ENCODE measurements at regions not wholly inside any gene's neighbourhood (a gene's known extent, or its start where the extent isn't known, plus 50 kb on each side); places are given as distances from the start of the nearest gene placed in this dataset.

DNA sequence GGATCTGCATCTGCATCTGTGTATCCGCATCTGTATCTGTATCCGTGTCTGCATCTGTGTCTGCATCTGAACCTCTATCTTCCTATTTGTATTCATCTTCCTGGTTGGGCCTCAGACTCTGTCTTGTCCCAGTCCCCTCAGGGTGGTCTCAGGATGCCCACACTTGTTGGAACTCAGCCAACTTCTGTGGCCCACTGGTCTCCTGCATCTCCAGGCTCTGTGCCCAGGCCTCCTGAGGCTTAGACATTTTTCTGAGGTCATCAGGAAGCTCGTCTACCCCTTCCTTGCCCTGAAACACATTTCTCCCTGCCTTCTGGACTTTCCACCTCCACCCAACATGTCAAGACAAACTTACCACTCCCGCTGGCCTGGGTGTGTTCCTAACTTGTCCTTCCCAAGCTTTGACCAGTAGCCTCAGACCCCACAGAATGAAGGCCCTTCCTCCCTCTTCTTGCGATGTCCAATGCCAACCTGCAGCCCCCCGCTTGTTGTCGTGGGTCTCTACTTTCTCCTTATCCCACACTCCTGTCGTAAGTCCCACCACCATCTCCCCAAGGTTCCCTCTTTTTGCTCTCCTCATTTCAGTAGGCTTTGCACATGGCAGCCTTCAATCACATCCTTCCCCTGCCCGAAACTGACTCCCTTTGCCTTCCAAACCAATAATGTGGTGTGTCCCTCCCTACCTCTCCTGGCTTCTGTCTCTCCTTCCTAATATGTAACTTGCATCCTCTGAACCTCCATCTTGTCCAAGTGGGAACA is 176.5 kb downstream of the DLL1 start:
- TF ChIP-seq, protein P1, sequence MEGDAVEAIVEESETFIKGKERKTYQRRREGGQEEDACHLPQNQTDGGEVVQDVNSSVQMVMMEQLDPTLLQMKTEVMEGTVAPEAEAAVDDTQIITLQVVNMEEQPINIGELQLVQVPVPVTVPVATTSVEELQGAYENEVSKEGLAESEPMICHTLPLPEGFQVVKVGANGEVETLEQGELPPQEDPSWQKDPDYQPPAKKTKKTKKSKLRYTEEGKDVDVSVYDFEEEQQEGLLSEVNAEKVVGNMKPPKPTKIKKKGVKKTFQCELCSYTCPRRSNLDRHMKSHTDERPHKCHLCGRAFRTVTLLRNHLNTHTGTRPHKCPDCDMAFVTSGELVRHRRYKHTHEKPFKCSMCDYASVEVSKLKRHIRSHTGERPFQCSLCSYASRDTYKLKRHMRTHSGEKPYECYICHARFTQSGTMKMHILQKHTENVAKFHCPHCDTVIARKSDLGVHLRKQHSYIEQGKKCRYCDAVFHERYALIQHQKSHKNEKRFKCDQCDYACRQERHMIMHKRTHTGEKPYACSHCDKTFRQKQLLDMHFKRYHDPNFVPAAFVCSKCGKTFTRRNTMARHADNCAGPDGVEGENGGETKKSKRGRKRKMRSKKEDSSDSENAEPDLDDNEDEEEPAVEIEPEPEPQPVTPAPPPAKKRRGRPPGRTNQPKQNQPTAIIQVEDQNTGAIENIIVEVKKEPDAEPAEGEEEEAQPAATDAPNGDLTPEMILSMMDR (IDR thresholded peaks at IDR 0.05; ENCODE audit: insufficient read depth, low read depth, low read length) = no peak
- TF ChIP-seq EZH2 (IDR thresholded peaks at IDR 0.05; ENCODE audit: insufficient read depth, low read length) = no peak

All from astrocyte (in vitro differentiated cells and primary cell).